Stimulated activated naive CD8-positive, alpha-beta T cell treated with anti-CD3 and anti-CD28 coated beads, Interleukin-15, Interleukin-2, amounts not matched to agents 100 U/mL and 50 U/mL, for 24 hours (primary cell): ENCODE measurements at regions not wholly inside any gene's neighbourhood (a gene's known extent, or its start where the extent isn't known, plus 50 kb on each side); places are given as distances from the start of the nearest gene placed in this dataset.

Experiments
- ATAC-seq: fragments of 150-1000 bp; cut with Tn5 transposase; one replicate; pipeline ENCODE4 v1.10.0; 2021
- DNase-seq: peaks from one replicate; pipeline ENCODE4 v3.0.0; 2021

GRCh38 chr4:122305853-122306252 lies 73.0 kb upstream of the ADAD1 start:
- no peak for DNase-seq
- no peak for ATAC-seq

GRCh38 chr4:122309988-122310626 lies 68.7 kb upstream of the ADAD1 start:
- ATAC-seq (no peak), DNase-seq (no peak)

GRCh38 chr4:122313006-122313646 lies 65.7 kb upstream of the ADAD1 start:
- no peak for ATAC-seq
- no peak for DNase-seq

- ATAC-seq (no peak), DNase-seq (no peak)
Measured at GRCh38 chr4:122326908-122327307, 51.9 kb upstream of the ADAD1 start.

- no peak for DNase-seq
- no peak for ATAC-seq
Measured at GRCh38 chr4:122328893-122329292, 49.9 kb upstream of the ADAD1 start.
